Right lobe of liver (tissue), 4 donors: ENCODE measurements at regions not wholly inside any gene's neighbourhood (a gene's known extent, or its start where the extent isn't known, plus 50 kb on each side); places are given as distances from the start of the nearest gene placed in this dataset.

Source experiments
- POLR2A ChIP-seq: fragments of 450-650 bp; IDR thresholded peaks from one replicate; pipeline ENCODE4 v1.6.1; 2017; ENCODE audit warnings: antibody characterized with exemption, mild to moderate bottlenecking
- TF ChIP-seq, protein P1 (sequence below), 4 donors: fragments of 200-600 bp in 3 of 4; fragments of 450-650 bp in 1 of 4; IDR thresholded peaks; one replicate each; pipeline versions ENCODE4 v1.5.1 to v1.8.0; 2016 to 2022; ENCODE audit warnings: antibody characterized with exemption in 4 of 4, mild to moderate bottlenecking in 2 of 4
- donor health status: DM: no; HTN: no; CAD: no.
- donor health status: DM: no; HTN: no; CAD: no.
- donor health status: DM: no; HTN: yes; CAD: no.

DNA sequence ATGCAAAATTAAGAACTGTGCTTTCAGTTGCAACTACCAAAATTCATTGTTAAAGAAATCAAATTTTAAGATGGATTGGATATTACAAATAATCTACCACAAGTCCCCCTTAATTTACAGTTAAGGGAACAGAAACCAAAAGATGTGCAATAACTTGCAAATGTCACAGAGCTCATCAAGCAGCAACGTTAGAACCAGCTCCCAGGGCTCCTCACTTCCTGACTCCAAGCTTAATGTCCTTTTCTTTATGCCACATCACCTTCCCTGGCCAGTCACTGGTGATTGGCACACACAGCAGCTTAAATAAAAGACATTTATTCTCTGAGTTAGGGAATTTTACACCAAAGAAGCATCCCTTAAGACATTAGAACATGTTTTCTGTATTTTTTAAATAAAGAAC is 159.7 kb downstream of the RSL24D1 start:
- TF ChIP-seq POLR2A: no peak
- TF ChIP-seq, protein P1, sequence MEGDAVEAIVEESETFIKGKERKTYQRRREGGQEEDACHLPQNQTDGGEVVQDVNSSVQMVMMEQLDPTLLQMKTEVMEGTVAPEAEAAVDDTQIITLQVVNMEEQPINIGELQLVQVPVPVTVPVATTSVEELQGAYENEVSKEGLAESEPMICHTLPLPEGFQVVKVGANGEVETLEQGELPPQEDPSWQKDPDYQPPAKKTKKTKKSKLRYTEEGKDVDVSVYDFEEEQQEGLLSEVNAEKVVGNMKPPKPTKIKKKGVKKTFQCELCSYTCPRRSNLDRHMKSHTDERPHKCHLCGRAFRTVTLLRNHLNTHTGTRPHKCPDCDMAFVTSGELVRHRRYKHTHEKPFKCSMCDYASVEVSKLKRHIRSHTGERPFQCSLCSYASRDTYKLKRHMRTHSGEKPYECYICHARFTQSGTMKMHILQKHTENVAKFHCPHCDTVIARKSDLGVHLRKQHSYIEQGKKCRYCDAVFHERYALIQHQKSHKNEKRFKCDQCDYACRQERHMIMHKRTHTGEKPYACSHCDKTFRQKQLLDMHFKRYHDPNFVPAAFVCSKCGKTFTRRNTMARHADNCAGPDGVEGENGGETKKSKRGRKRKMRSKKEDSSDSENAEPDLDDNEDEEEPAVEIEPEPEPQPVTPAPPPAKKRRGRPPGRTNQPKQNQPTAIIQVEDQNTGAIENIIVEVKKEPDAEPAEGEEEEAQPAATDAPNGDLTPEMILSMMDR (IDR thresholded peaks at IDR 0.05): no peak
